Dedifferentiated amniotic fluid mesenchymal stem cell (primary cell): ENCODE measurements at regions not wholly inside any gene's neighbourhood (a gene's known extent, or its start where the extent isn't known, plus 50 kb on each side); places are given as distances from the start of the nearest gene placed in this dataset.

Source experiments
- DNase-seq: peaks from one replicate; pipeline ENCODE4 v3.0.0-alpha.2; 2016; ENCODE audit errors: extremely low spot score

GRCh38 chr6:139825935-139826374 is 451.5 kb upstream of the CITED2 start:
- DNase-seq = no peak

GRCh38 chr6:139824864-139825263 is 450.4 kb upstream of the CITED2 start:
- no peak for DNase-seq

DNA sequence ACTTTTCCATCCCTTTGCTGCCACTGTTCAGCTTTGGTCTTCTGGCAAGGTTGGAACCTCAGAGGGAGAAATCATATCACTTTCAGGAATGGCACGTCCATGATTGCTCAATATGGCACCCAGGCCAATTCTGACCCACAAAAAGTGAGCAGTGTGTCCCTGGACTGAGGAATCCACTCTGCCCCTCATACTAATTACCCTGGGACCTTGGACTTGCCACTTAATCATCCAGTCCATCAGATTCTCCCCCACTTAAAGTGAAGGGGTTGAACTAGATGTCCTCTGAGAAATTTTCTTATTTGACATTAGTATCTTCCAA is 449.3 kb upstream of the CITED2 start:
- DNase-seq = no peak

GRCh38 chr6:139823099-139823807 is 448.8 kb upstream of the CITED2 start:
- DNase-seq = no peak

GRCh38 chr6:139821676-139822223 is 447.3 kb upstream of the CITED2 start:
- DNase-seq = no peak

GRCh38 chr6:139820210-139820609 is 445.8 kb upstream of the CITED2 start:
- no peak for DNase-seq

DNA sequence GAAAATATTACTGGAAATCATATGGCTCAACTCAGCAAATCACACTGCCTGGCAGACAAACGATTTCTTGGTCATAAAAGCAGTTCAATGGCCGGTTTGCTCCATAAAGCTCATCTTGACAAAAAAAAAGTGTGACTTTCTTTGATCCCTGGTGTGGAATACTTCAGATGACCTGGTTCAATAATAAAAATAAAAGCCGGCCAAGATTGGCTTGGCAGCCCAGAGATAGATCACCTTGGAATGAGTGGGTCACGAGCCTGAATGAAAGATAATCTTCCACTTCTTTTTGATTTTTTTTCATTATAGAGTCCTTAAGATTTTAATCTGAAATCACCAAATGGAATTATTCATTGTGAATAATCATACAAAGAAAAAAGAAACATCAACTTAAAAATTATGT is 445.3 kb upstream of the CITED2 start:
- no peak for DNase-seq

DNA sequence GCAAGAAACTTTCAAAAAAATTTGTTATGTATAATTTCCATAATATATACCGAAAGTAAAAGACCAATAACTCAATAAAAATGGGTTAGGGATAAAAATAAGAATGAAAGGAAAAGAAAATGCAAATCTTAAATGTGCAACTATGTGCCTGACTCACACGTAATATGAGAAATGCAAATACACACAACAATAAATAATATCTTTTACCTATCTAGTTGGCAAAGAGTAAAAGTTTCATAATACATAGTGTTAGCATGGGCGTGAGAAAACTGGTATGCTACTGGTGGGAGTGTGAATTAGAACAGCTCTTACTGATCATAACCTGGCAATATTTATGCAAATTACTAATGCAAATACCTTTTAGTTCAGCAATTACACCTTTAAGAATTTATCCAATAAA is 438.5 kb upstream of the CITED2 start:
- no peak for DNase-seq

DNA sequence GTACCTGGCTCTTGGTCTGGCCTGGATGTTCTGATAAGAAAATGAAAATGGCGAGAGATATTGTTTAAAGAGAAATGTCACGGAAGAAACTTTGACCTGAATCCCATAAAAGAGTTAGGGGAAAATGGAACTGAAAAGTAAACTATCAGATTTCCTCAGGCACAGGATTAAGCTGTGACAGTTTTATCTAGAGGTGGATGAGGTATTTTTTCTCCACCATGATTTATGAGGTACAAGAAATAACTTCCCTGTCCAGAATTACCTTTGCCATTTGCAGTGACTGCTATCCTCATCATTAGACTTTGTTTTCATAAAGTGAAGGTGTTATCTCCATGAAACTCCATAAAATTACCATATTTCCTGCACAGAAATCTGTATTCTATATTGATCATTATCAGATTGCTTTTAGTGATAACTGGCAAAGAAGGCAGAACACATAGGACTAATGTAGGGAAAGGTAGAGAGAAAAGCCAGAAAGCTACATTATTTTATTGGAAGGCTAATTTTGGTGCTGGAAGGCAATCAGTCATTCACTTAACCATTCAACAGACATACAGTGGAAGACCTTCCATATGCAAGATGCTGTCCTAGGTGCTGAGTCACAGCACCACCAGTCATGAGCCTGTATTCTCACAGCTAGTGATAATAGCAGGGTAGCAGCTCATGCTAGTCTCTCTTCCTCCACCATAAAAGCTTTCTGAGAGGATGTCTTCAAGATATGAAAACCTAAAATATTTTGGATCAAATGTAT is 427.3 kb upstream of the CITED2 start:
- no peak for DNase-seq

DNA sequence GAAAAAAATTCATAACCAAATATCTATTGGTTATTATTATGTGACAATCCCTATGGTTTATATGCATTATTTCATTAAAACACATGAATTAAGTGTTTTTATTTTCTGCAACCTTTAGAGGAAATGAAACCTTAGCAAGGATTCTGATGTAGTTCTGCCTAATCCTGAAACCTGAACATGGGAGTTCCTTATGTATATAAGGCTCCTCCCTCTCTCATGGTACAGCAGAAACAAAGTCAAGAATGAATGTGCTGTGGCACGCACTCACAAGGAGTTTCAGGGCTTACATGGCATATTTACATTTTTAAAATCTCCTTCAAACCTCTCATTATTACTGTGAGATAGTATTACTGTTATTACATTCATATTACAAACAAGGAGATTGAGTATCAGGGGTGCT is 426.4 kb upstream of the CITED2 start:
- DNase-seq = no peak

DNA sequence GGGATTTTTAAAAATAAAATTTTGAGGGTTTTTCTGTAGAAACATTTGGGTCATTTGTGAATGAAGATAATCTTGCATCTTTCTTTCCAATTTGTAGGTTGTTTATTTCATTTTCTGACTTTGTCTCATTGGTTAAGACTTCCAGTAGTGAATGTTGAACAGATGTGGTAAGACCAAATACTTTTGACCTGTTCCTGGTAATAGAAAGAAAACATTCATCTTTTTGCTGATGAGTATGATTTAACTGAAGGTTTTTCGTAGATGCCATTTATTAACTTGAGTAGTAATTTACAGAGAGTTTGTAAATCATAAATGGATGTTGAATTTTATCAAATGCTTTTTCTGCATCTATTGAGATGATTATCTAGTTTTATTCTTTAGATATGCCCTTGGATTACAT is 416.1 kb upstream of the CITED2 start:
- no peak for DNase-seq

- DNase-seq = no peak
Observed at GRCh38 chr6:139784222-139784769, 409.8 kb upstream of the CITED2 start.

DNA sequence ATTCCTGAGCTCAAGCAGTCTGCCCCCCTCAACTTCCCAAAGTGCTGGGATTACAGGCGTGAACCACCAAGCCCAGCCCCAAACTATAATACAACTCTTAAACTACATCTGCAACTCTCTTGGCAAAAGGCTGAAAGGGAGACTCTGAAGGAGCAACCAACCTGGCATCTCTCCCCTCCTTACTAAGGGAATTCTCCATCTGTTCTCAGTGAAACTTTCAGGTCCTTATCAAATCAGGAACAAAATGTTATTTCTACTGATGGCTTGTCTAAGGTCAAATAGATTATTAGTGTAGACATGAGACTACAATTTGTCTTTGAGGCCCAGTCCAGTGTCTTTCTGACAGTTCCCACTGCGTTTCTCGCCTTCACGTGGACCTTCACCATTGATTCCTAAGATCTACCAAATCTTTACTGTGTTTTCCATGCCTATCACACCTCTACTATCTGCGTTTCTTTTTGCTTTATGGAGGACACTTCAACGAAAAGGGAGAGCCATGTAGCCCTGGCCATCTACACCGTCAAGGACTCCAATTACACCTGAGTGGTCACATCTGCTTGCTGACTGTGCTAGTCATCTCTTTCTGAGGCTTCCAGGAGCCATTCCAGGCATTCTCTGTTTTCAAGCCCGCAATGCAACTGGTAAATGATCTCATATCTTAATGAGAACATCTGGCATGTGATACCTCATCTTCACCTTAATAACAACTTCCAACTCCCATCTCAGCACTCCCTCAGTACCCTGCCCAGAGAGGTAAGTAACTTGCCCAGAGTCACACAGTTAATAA is 405.7 kb upstream of the CITED2 start:
- DNase-seq = no peak

- peak; percentile 55 for DNase-seq
Observed at GRCh38 chr6:139778688-139779087, 404.2 kb upstream of the CITED2 start.

DNA sequence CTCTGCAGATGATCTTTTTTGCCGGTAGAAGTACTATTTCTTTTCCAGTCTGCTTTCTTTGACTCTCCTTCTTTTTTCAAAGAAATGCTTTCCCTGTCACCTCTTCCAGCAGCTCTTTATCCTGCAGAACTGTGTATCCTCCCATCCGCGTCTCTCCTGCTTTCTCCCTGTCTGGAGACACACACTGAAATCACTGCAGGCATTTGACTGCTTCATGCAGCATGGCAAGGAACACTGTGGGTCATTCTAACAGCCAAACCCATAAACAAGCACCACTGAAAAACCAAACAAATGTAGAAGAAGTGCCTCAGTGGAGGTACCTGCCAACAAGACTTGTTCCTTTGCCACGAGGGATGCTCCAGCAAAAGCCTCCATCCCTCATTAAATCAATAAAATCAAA is 403.7 kb upstream of the CITED2 start:
- DNase-seq = no peak

GRCh38 chr6:139777202-139777970 is 402.9 kb upstream of the CITED2 start:
- DNase-seq = no peak

- no peak for DNase-seq
Observed at GRCh38 chr6:139776041-139776440, 401.6 kb upstream of the CITED2 start.

- no peak for DNase-seq
Observed at GRCh38 chr6:139768196-139768595, 393.7 kb upstream of the CITED2 start.

- no peak for DNase-seq
Observed at GRCh38 chr6:139766796-139767195, 392.3 kb upstream of the CITED2 start.

GRCh38 chr6:139765825-139766285 is 391.4 kb upstream of the CITED2 start:
- peak; percentile 24 for DNase-seq

GRCh38 chr6:139764498-139764986 is 390.1 kb upstream of the CITED2 start:
- DNase-seq = peak; percentile 94
